B cell (primary cell): ENCODE measurements at regions not wholly inside any gene's neighbourhood (a gene's known extent, or its start where the extent isn't known, plus 50 kb on each side); places are given as distances from the start of the nearest gene placed in this dataset.

Experiments used
- EZH2 ChIP-seq: IDR thresholded peaks from 2 replicates; pipeline ENCODE4 v1.6.1; 2012; ENCODE audit warnings: borderline replicate concordance, low read depth, mild to moderate bottlenecking, moderate library complexity, low read length; ENCODE audit not compliant: insufficient read depth, poor library complexity, severe bottlenecking
- TF ChIP-seq, protein P1 (sequence below): fragments of 200-600 bp; IDR thresholded peaks from one replicate; pipeline ENCODE4 v1.8.0; 2022; ENCODE audit warnings: antibody characterized with exemption, mild to moderate bottlenecking

DNA sequence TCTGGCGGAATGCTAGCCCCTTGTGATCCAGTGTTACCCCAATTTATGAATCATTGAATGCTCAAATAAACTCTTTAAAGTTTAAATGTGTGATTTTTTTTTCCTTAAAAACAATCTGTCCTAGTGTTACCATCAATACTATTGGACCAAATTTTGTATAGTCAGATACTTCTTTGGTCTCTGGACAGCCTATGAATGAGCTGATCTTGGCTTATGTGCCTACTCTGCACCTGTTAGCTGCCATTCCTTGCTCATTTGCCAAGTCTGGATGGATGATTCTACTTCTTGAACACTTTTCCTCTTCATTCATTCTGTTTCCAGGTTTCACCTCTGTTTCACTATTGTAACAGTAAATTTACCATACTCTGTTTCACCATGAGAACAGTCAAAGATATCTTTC is 226.5 kb upstream of the ZBED5 start:
- TF ChIP-seq, protein P1, sequence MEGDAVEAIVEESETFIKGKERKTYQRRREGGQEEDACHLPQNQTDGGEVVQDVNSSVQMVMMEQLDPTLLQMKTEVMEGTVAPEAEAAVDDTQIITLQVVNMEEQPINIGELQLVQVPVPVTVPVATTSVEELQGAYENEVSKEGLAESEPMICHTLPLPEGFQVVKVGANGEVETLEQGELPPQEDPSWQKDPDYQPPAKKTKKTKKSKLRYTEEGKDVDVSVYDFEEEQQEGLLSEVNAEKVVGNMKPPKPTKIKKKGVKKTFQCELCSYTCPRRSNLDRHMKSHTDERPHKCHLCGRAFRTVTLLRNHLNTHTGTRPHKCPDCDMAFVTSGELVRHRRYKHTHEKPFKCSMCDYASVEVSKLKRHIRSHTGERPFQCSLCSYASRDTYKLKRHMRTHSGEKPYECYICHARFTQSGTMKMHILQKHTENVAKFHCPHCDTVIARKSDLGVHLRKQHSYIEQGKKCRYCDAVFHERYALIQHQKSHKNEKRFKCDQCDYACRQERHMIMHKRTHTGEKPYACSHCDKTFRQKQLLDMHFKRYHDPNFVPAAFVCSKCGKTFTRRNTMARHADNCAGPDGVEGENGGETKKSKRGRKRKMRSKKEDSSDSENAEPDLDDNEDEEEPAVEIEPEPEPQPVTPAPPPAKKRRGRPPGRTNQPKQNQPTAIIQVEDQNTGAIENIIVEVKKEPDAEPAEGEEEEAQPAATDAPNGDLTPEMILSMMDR, result no peak
- no peak for TF ChIP-seq EZH2
